Esophagus (tissue), 2 donors: ENCODE measurements at regions not wholly inside any gene's neighbourhood (a gene's known extent, or its start where the extent isn't known, plus 50 kb on each side); places are given as distances from the start of the nearest gene placed in this dataset.

Experiments used
- H3K27ac ChIP-seq, 2 donors: one replicate each; pipeline ENCODE4 v1.5.1; 2013; ENCODE audit warnings: low read depth in 2 of 2, mild to moderate bottlenecking in 2 of 2, inconsistent platforms in 1 of 2, low read length in 1 of 2, moderate library complexity in 1 of 2
- H3K27me3 ChIP-seq, 2 donors: one replicate each; pipeline ENCODE4 v1.6.1; 2013; ENCODE audit warnings: low read length in 2 of 2, control low read depth in 1 of 2, mild to moderate bottlenecking in 1 of 2; ENCODE audit not compliant: insufficient read depth in 2 of 2, control insufficient read depth in 1 of 2
- H3K36me3 ChIP-seq, 2 donors: one replicate each; pipeline ENCODE4 v1.6.1; 2013; ENCODE audit warnings: low read length in 1 of 2; ENCODE audit not compliant: control insufficient read depth in 2 of 2, insufficient read depth in 2 of 2
- H3K4me1 ChIP-seq, 2 donors: one replicate each; pipeline ENCODE4 v1.6.1; 2013; ENCODE audit warnings: low read length in 1 of 2; ENCODE audit not compliant: control insufficient read depth in 2 of 2, insufficient read depth in 2 of 2
- H3K4me3 ChIP-seq, 2 donors: one replicate each; pipeline ENCODE4 v1.5.1; 2013; ENCODE audit warnings: low read length in 2 of 2, mild to moderate bottlenecking in 2 of 2, low read depth in 1 of 2, moderate library complexity in 1 of 2
- H3K9me3 ChIP-seq, 2 donors: one replicate each; pipeline ENCODE4 v1.6.1; 2013; ENCODE audit warnings: mild to moderate bottlenecking in 2 of 2, low read depth in 1 of 2, low read length in 1 of 2, moderate library complexity in 1 of 2; ENCODE audit not compliant: control insufficient read depth in 2 of 2, insufficient read depth in 1 of 2
- WGBS, 2 donors: extraction: QIAGEN DNeasy Blood & Tissue Kit; methylation state at CpG; one replicate each; pipeline ENCODE4 v1.1.7; 2013; 5-methylcytosine and 5-hydroxymethylcytosine counted together
- donor health status: healthy with polysubstance abuse.
- donor health status: Bipolar disorder and iron deficiency.

DNA sequence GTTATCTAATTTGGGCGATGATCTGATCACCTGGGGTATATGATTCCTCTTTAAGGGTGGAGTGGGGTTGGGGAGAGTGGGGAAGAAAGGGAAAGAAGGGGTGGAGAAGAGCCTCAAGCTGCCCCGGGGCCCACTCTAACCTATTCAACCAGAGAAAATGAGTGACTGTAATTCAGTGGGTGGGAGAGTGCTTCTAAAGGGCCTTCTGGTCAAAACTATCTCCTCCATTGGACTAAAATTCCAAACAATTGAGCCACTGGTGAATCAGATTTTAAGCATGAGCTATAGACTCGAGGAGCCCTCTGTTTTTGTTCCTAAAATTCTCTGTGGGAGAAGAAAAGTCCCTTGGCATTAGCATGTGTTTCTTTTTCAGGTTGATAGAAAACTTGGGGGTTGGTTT lies 296.8 kb downstream of the CLIC5 start:
- no peaks in the 10 kb centered on the region for H3K27me3 ChIP-seq
- no peaks in the 10 kb centered on the region for H3K4me1 ChIP-seq
- H3K9me3 ChIP-seq: no peaks in the 10 kb centered on the region
- no peak overlapping the region for H3K27ac ChIP-seq
- no peak overlapping the region for H3K4me3 ChIP-seq
- 77 to 89% methylated on average over 3 of the region's 3 CpGs for WGBS, 2 donors
- no peaks in the 10 kb centered on the region for H3K36me3 ChIP-seq

- 75 to 84% methylated on average over 3 of the region's 3 CpGs for WGBS, 2 donors
- no peak overlapping the region for H3K27ac ChIP-seq
- H3K4me3 ChIP-seq: no peak overlapping the region
- no peaks in the 10 kb centered on the region for H3K36me3 ChIP-seq
- H3K9me3 ChIP-seq: no peaks in the 10 kb centered on the region
- H3K4me1 ChIP-seq: no peaks in the 10 kb centered on the region
- no peaks in the 10 kb centered on the region for H3K27me3 ChIP-seq
These were observed 297.5 kb downstream of the CLIC5 start for GRCh38 chr6:45718131-45718530.

DNA sequence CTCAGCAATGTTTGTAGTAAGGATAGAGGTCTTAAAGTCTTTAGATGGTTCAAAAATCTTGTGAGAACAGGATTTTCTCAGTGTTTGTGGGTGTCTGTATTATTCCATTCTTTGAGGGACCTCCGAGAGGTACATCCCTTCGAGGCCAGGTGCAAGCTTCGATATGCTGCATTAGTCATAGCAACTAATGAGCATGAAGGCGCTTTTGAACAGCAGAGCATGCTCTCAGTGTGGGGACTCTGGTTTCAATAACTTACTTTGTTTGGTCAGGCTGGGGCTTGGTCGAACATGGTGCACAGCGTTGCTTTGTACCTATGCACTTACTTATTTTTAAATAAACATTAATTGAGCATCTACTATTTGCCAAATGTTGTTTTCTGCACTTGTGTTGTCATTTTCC lies 297.9 kb downstream of the CLIC5 start:
- WGBS, 2 donors: 82 to 84% methylated on average over 6 of the region's 6 CpGs
- Histone ChIP-seq H3K9me3 (no peaks in the 10 kb centered on the region), H3K4me3 (no peak overlapping the region), H3K27ac (no peak overlapping the region), H3K27me3 (no peaks in the 10 kb centered on the region), H3K36me3 (no peaks in the 10 kb centered on the region), H3K4me1 (no peaks in the 10 kb centered on the region)

GRCh38 chr6:45717027-45717426 lies 298.6 kb downstream of the CLIC5 start:
- no peaks in the 10 kb centered on the region for H3K36me3 ChIP-seq
- H3K4me3 ChIP-seq: no peak overlapping the region
- no peaks in the 10 kb centered on the region for H3K4me1 ChIP-seq
- WGBS, 2 donors: 85 to 91% methylated on average over 4 of the region's 4 CpGs
- H3K9me3 ChIP-seq: no peaks in the 10 kb centered on the region
- H3K27ac ChIP-seq: no peak overlapping the region
- H3K27me3 ChIP-seq: no peaks in the 10 kb centered on the region

DNA sequence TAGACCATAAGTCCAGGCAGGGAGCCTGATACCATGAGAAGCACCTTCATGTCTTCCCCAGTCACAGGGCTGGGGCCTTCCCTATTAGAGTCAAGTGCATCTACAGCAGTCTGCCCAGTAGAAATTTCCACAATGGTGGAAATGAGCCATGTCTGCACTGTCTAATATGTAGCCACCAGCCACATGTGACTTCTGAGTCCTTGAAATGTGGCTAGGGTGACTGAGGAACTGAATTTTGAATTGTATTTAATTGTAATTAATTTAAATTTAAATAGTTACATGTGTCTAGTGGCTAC lies 300.2 kb downstream of the CLIC5 start:
- H3K27ac ChIP-seq: no peak overlapping the region
- H3K4me1 ChIP-seq: no peaks in the 10 kb centered on the region
- no peak overlapping the region for H3K4me3 ChIP-seq
- H3K27me3 ChIP-seq: no peaks in the 10 kb centered on the region
- H3K36me3 ChIP-seq: no peaks in the 10 kb centered on the region
- no peaks in the 10 kb centered on the region for H3K9me3 ChIP-seq

DNA sequence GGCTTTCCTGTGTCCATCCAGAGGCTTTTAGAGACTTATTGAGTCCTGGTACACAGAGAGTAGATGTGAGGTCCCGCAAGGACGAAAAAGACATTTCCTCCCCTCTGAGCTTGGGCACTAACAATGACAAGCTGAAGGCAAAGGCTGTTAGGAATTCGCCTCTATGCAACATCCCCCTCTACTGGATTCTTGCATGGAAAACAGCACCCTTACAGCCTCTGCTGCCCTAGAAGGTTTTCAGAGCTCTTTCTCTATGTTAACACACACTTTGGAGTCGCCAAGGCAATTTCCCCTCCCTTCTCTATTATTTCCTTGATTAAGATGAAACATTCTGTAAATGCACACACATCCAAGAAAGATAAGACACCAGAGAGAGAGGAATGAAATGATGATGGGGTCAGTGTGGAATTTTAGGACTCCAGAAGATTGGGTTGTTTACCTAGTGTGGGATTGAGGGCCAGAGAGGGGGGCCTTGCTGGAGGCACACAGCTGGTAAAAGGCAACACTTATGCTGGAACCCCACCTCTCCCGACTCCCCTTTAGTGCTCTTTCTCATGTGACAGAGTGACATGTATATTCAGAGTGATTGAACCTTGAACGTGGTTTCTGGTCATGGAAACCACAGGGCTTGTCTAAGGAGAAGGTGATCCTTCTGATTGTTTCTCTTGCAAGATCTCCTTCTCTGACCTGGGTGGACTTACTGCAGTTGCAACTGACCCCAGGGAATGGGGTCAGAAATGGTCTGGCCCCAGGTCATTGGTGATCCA lies 300.7 kb downstream of the CLIC5 start:
- WGBS, 2 donors: 17 to 21% methylated on average over 6 of the region's 6 CpGs
- Histone ChIP-seq H3K27ac (no peak overlapping the region), H3K9me3 (no peaks in the 10 kb centered on the region), H3K4me1 (no peaks in the 10 kb centered on the region), H3K36me3 (no peaks in the 10 kb centered on the region), H3K4me3 (no peak overlapping the region), H3K27me3 (no peaks in the 10 kb centered on the region)

- H3K27me3 ChIP-seq: no peaks in the 10 kb centered on the region
- 71 to 72% methylated on average over 11 of the region's 11 CpGs for WGBS, 2 donors
- no peaks in the 10 kb centered on the region for H3K9me3 ChIP-seq
- no peaks in the 10 kb centered on the region for H3K4me1 ChIP-seq
- H3K36me3 ChIP-seq: no peaks in the 10 kb centered on the region
- H3K4me3 ChIP-seq: no peak overlapping the region
- H3K27ac ChIP-seq: no peak overlapping the region
These were observed 301.5 kb downstream of the CLIC5 start for GRCh38 chr6:45714006-45714730.
